Esophagus muscularis mucosa (tissue), 4 donors: ENCODE measurements at regions not wholly inside any gene's neighbourhood (a gene's known extent, or its start where the extent isn't known, plus 50 kb on each side); places are given as distances from the start of the nearest gene placed in this dataset.

Source experiments
- DNase-seq: peaks from one replicate; pipeline ENCODE4 v3.0.0-alpha.2; 2017; ENCODE audit errors: extremely low spot score
- H3K27ac ChIP-seq, 4 donors: fragments of 200-600 bp; sonication (generic); replicated peaks in 1 of 4; 1 replicate in 3 of 4; 2 replicates in 1 of 4; pipeline ENCODE4 v1.5.1; 2016 to 2019; ENCODE audit warnings: mild to moderate bottlenecking in 1 of 4
- H3K27me3 ChIP-seq, 4 donors: fragments of 200-600 bp; sonication (generic); one replicate each; pipeline versions ENCODE4 v1.5.1 to v1.6.0; 2016 to 2019
- H3K36me3 ChIP-seq, 4 donors: fragments of 200-600 bp; sonication (generic); one replicate each; pipeline ENCODE4 v1.5.1; 2016 to 2019
- H3K4me1 ChIP-seq, 4 donors: fragments of 200-600 bp; sonication (generic); one replicate each; pipeline ENCODE4 v1.5.1; 2016 to 2019
- H3K4me3 ChIP-seq, 4 donors: fragments of 200-600 bp; sonication (generic); 1 replicate in 2 of 4; 2 replicates in 2 of 4; pipeline ENCODE4 v1.5.1; 2016 to 2019; ENCODE audit warnings: mild to moderate bottlenecking in 4 of 4, moderate library complexity in 1 of 4
- H3K9me3 ChIP-seq, 4 donors: fragments of 200-600 bp; sonication (generic); 1 replicate in 3 of 4; 2 replicates in 1 of 4; pipeline ENCODE4 v1.5.1; 2016 to 2019
- CTCF ChIP-seq, 3 experiments: fragments of 200-600 bp in 2 of 3; fragments of 450-650 bp in 1 of 3; sonication (generic) in 2 of 3; IDR thresholded peaks; one replicate each; pipeline ENCODE4 v1.5.1; 2017 to 2019; ENCODE audit warnings: antibody characterized with exemption in 3 of 3, mild to moderate bottlenecking in 2 of 3, moderate library complexity in 1 of 3
- EP300 ChIP-seq: sonication (generic); formaldehyde crosslinking; IDR thresholded peaks from one replicate; pipeline ENCODE4 v1.6.1; 2017; ENCODE audit warnings: antibody characterized with exemption
- POLR2A ChIP-seq: fragments of 450-650 bp; IDR thresholded peaks from one replicate; pipeline ENCODE4 v1.6.1; 2017; ENCODE audit warnings: antibody characterized with exemption, moderate library complexity, mild to moderate bottlenecking, low read depth
- POLR2AphosphoS5 ChIP-seq, 2 donors: sonication (generic); formaldehyde crosslinking; IDR thresholded peaks; one replicate each; pipeline ENCODE4 v1.6.1; 2017; ENCODE audit warnings: antibody characterized with exemption in 2 of 2
- WGBS: methylation state at CpG from one replicate; pipeline ENCODE4 v1.1.5; 2018; 5-methylcytosine and 5-hydroxymethylcytosine counted together
- intact Hi-C: fragments of 100-400 bp; cut with DNase I; formaldehyde crosslinking; loops from one replicate; pipeline ENCODE4 v1.15.1; 2023

DNA sequence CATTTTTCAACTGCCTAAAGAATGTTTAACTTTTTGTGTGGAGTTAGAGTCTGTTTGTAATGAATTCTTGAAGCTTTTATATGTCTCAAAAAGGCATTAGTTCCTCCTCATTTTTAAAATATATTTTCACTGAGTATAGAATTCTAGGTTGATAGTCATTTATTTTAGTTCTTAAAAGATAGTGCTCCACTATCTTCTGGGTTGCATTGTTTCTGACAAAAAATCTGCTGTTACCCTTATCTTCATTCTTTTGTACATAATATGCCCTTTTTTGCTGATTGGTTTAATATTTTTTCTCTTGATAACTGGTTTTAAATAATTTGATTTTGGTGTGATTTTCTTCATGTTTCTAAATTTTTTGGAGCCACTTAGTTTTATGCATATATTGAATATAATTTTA is 754.7 kb upstream of the GYPC start:
- no peak overlapping the region for H3K27ac ChIP-seq
- no peak for DNase-seq
- H3K36me3 ChIP-seq, result no peaks in the 10 kb centered on the region
- TF ChIP-seq EP300 (no peak), CTCF (IDR thresholded peaks at IDR 0.05) (no peak), POLR2AphosphoS5 (IDR thresholded peaks at IDR 0.05) (no peak), POLR2A (no peak)
- no peaks in the 10 kb centered on the region for H3K27me3 ChIP-seq
- no peak overlapping the region for H3K4me3 ChIP-seq
- intact Hi-C loops, result no loop called here
- no peaks in the 10 kb centered on the region for H3K4me1 ChIP-seq
- peaks cover 0 to 15% (median 2%) of the 10 kb centered on the region in 4 donors for H3K9me3 ChIP-seq

- Histone ChIP-seq H3K36me3 (no peaks in the 10 kb centered on the region), H3K4me1 (no peaks in the 10 kb centered on the region), H3K9me3 (no peaks in the 10 kb centered on the region), H3K27me3 (no peaks in the 10 kb centered on the region), H3K4me3 (no peak overlapping the region), H3K27ac (no peak overlapping the region)
- no peak for DNase-seq
- WGBS, result 65% methylated on average over 7 of the region's 7 CpGs
- TF ChIP-seq EP300 (no peak), POLR2AphosphoS5 (IDR thresholded peaks at IDR 0.05) (no peak), POLR2A (no peak), CTCF (IDR thresholded peaks at IDR 0.05) (no peak)
- intact Hi-C loops, result no loop called here
Measured at GRCh38 chr2:125925891-125926546, 729.9 kb upstream of the GYPC start.

DNA sequence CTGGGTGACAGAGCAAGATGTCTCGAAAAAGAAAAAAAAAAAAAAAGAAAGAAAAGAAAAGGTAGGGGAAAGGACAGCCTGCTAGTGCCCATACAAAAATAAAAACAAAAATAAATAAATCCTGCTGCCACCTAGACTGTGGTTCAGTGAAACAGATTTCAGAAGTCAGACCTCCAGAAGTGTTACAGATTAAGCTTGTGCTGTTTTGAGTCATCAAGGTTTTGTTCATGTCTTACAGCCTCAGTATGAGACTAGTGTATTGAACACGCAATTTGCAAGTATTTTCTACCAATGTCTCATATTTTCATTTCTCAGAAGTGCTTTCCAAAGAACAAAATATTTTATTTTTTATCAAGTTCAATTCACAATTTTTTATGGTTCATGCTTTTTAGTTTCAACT is 720.4 kb upstream of the GYPC start:
- Histone ChIP-seq H3K9me3 (peaks cover 0 to 4% (median 0%) of the 10 kb centered on the region in 4 donors), H3K4me1 (no peaks in the 10 kb centered on the region), H3K4me3 (no peak overlapping the region), H3K27ac (no peak overlapping the region), H3K36me3 (no peaks in the 10 kb centered on the region), H3K27me3 (no peaks in the 10 kb centered on the region)
- WGBS, result 80% methylated on average over 2 of the region's 2 CpGs
- intact Hi-C loops, result no loop called here
- TF ChIP-seq CTCF (IDR thresholded peaks at IDR 0.05) (no peak), POLR2A (no peak), EP300 (no peak), POLR2AphosphoS5 (IDR thresholded peaks at IDR 0.05) (no peak)
- DNase-seq, result no peak

GRCh38 chr2:125942585-125943424 is 713.2 kb upstream of the GYPC start:
- peaks cover 0 to 19% (median 7%) of the 10 kb centered on the region in 4 donors for H3K9me3 ChIP-seq
- H3K27ac ChIP-seq, result no peak overlapping the region
- no peak for DNase-seq
- TF ChIP-seq CTCF (IDR thresholded peaks at IDR 0.05) (no peak), POLR2AphosphoS5 (IDR thresholded peaks at IDR 0.05) (no peak), EP300 (no peak), POLR2A (no peak)
- 96% methylated on average over 8 of the region's 23 CpGs for WGBS
- H3K4me1 ChIP-seq, result no peaks in the 10 kb centered on the region
- H3K4me3 ChIP-seq, result no peak overlapping the region
- H3K36me3 ChIP-seq, result no peaks in the 10 kb centered on the region
- intact Hi-C loops, result no loop called here
- H3K27me3 ChIP-seq, result no peaks in the 10 kb centered on the region
